Activated CD4-positive, alpha-beta memory T cell treated with anti-CD3 and anti-CD28 coated beads for 36 hours (primary cell): ENCODE measurements at regions not wholly inside any gene's neighbourhood (a gene's known extent, or its start where the extent isn't known, plus 50 kb on each side); places are given as distances from the start of the nearest gene placed in this dataset.
"Not testable (repeated sequence)": the region's sequence is repeated elsewhere in the genome, so short reads cannot be mapped to it uniquely, and the experiment has no call there.

Experiments used
- CTCF ChIA-PET: fragments of 350-600 bp; sonication (Branson Sonifier 250); formaldehyde crosslinking; loops from one replicate; lab custom pipeline; 2021; ENCODE audit warnings: antibody characterized with exemption, inconsistent platforms; lab: Charles Lee
- POLR2A ChIA-PET: fragments of 350-600 bp; sonication (Branson Sonifier 250); formaldehyde crosslinking; loops from one replicate; lab custom pipeline; 2021; ENCODE audit warnings: antibody characterized with exemption; lab: Charles Lee
- DNase-seq: peaks from one replicate; pipeline ENCODE4 v3.0.0-alpha.2; 2020
- H3K27ac Mint-ChIP-seq: one replicate; pipeline ENCODE4 v1.8.0; 2021; ENCODE audit warnings: mixed read lengths
- H3K27me3 Mint-ChIP-seq: one replicate; pipeline ENCODE4 v1.8.0; 2021; ENCODE audit warnings: mixed read lengths
- H3K36me3 Mint-ChIP-seq: one replicate; pipeline ENCODE4 v1.8.0; 2021; ENCODE audit warnings: mixed read lengths
- H3K4me1 Mint-ChIP-seq: one replicate; pipeline ENCODE4 v1.8.0; 2021; ENCODE audit warnings: low read depth, mixed read lengths
- H3K4me3 Mint-ChIP-seq: one replicate; pipeline ENCODE4 v1.8.0; 2021; ENCODE audit warnings: mild to moderate bottlenecking, mixed read lengths
- H3K9me3 Mint-ChIP-seq: one replicate; pipeline ENCODE4 v1.8.0; 2021; ENCODE audit warnings: mixed read lengths
- intact Hi-C: fragments of 100-400 bp; cut with micrococcal nuclease; formaldehyde crosslinking; loops from one replicate; pipeline ENCODE4 v1.15.1; 2023

- intact Hi-C loops = no loop called here
- ChIA-PET POLR2A (no interaction called here), CTCF (no interaction called here)
- Mint-ChIP-seq H3K4me3 (no peak overlapping the region), H3K27me3 (no peaks in the 10 kb centered on the region), H3K4me1 (peaks cover 37% of the 10 kb centered on the region), H3K9me3 (no peaks in the 10 kb centered on the region), H3K36me3 (no peaks in the 10 kb centered on the region), H3K27ac (no peak overlapping the region)
- DNase-seq = no peak
Measured at GRCh38 chr5:174455301-174455700, 269.1 kb upstream of the MSX2 start.

- intact Hi-C loops = no loop called here
- DNase-seq = no peak
- Mint-ChIP-seq H3K4me3 (no peak overlapping the region), H3K4me1 (peaks cover 35% of the 10 kb centered on the region), H3K36me3 (no peaks in the 10 kb centered on the region), H3K27ac (no peak overlapping the region), H3K27me3 (no peaks in the 10 kb centered on the region), H3K9me3 (no peaks in the 10 kb centered on the region)
- POLR2A ChIA-PET = no interaction called here
- CTCF ChIA-PET = interaction anchor here (2.6 kb wide), 1 partner anchor 38 kb away, joined by 10 read pairs; no protein-coding TSS in a partner anchor
Measured at GRCh38 chr5:174457141-174457678, 267.2 kb upstream of the MSX2 start.

GRCh38 chr5:174459071-174459702, 265.2 kb upstream of the MSX2 start:
- Mint-ChIP-seq H3K27ac (no peak overlapping the region), H3K4me1 (peaks cover 23% of the 10 kb centered on the region), H3K4me3 (no peak overlapping the region), H3K36me3 (no peaks in the 10 kb centered on the region), H3K27me3 (no peaks in the 10 kb centered on the region), H3K9me3 (no peaks in the 10 kb centered on the region)
- CTCF ChIA-PET = interaction anchor here (2.6 kb wide), 1 partner anchor 40 kb away, joined by 10 read pairs; no protein-coding TSS in a partner anchor
- intact Hi-C loops = no loop called here
- POLR2A ChIA-PET = no interaction called here
- no peak for DNase-seq

GRCh38 chr5:174459832-174460448, 264.4 kb upstream of the MSX2 start:
- CTCF ChIA-PET = no interaction called here
- Mint-ChIP-seq H3K9me3 (no peaks in the 10 kb centered on the region), H3K27ac (no peak overlapping the region), H3K4me3 (no peak overlapping the region), H3K36me3 (no peaks in the 10 kb centered on the region), H3K4me1 (peaks cover 18% of the 10 kb centered on the region), H3K27me3 (no peaks in the 10 kb centered on the region)
- POLR2A ChIA-PET = no interaction called here
- DNase-seq = no peak
- intact Hi-C loops = no loop called here

- Mint-ChIP-seq H3K4me1 (peaks cover 11% of the 10 kb centered on the region), H3K27ac (no peak overlapping the region), H3K27me3 (peaks cover 5% of the 10 kb centered on the region), H3K4me3 (no peak overlapping the region), H3K36me3 (no peaks in the 10 kb centered on the region), H3K9me3 (no peaks in the 10 kb centered on the region)
- ChIA-PET CTCF (no interaction called here), POLR2A (no interaction called here)
- intact Hi-C loops = no loop called here
- DNase-seq = no peak
Measured at GRCh38 chr5:174462129-174462528, 262.3 kb upstream of the MSX2 start.

GRCh38 chr5:174464504-174465165, 259.7 kb upstream of the MSX2 start:
- H3K4me1 Mint-ChIP-seq = peaks cover 8% of the 10 kb centered on the region
- H3K36me3 Mint-ChIP-seq = no peaks in the 10 kb centered on the region
- no peaks in the 10 kb centered on the region for H3K9me3 Mint-ChIP-seq
- CTCF ChIA-PET = interaction anchor here (1.6 kb wide), 1 partner anchor 45 kb away, joined by 4 read pairs; no protein-coding TSS in a partner anchor
- H3K4me3 Mint-ChIP-seq = no peak overlapping the region
- no peak overlapping the region for H3K27ac Mint-ChIP-seq
- intact Hi-C loops = no loop called here
- POLR2A ChIA-PET = no interaction called here
- DNase-seq = no peak
- H3K27me3 Mint-ChIP-seq = peaks cover 5% of the 10 kb centered on the region

GRCh38 chr5:174471528-174471927, 252.9 kb upstream of the MSX2 start:
- intact Hi-C loops, CTCF ChIA-PET, H3K4me3 Mint-ChIP-seq, H3K4me1 Mint-ChIP-seq, H3K36me3 Mint-ChIP-seq, H3K27ac Mint-ChIP-seq, POLR2A ChIA-PET, DNase-seq, H3K27me3 Mint-ChIP-seq: not testable (repeated sequence)
- peaks cover 13% of the 10 kb centered on the region for H3K9me3 Mint-ChIP-seq

GRCh38 chr5:174472956-174473355, 251.4 kb upstream of the MSX2 start:
- intact Hi-C loops = no loop called here

GRCh38 chr5:174476001-174476400, 248.4 kb upstream of the MSX2 start:
- H3K36me3 Mint-ChIP-seq, POLR2A ChIA-PET, H3K4me1 Mint-ChIP-seq, CTCF ChIA-PET, H3K27me3 Mint-ChIP-seq, H3K27ac Mint-ChIP-seq, H3K4me3 Mint-ChIP-seq, intact Hi-C loops, DNase-seq: not testable (repeated sequence)
- peaks cover 17% of the 10 kb centered on the region for H3K9me3 Mint-ChIP-seq

More at GRCh38 chr5:174472956-174473355, 251.4 kb upstream of the MSX2 start:
- H3K4me3 Mint-ChIP-seq = no peak overlapping the region
- ChIA-PET CTCF (no interaction called here), POLR2A (no interaction called here)
- H3K4me1 Mint-ChIP-seq = no peaks in the 10 kb centered on the region
- H3K9me3 Mint-ChIP-seq = peaks cover 13% of the 10 kb centered on the region
- H3K27ac Mint-ChIP-seq = no peak overlapping the region
- DNase-seq = no peak
- H3K36me3 Mint-ChIP-seq = peaks cover 2% of the 10 kb centered on the region
- H3K27me3 Mint-ChIP-seq = no peaks in the 10 kb centered on the region

- H3K4me1 Mint-ChIP-seq = peaks cover 5% of the 10 kb centered on the region
- ChIA-PET CTCF (no interaction called here), POLR2A (no interaction called here)
- peaks cover 16% of the 10 kb centered on the region for H3K9me3 Mint-ChIP-seq
- intact Hi-C loops = no loop called here
- H3K27ac Mint-ChIP-seq = no peak overlapping the region
- H3K27me3 Mint-ChIP-seq = peaks cover 1% of the 10 kb centered on the region
- peaks cover 1% of the 10 kb centered on the region for H3K36me3 Mint-ChIP-seq
- no peak for DNase-seq
- H3K4me3 Mint-ChIP-seq = no peak overlapping the region
Measured at GRCh38 chr5:174479325-174479724, 245.1 kb upstream of the MSX2 start.

- no peak for DNase-seq
- ChIA-PET CTCF (no interaction called here), POLR2A (no interaction called here)
- peaks cover 5% of the 10 kb centered on the region for H3K4me1 Mint-ChIP-seq
- H3K27ac Mint-ChIP-seq = no peak overlapping the region
- H3K4me3 Mint-ChIP-seq = no peak overlapping the region
- peaks cover 16% of the 10 kb centered on the region for H3K9me3 Mint-ChIP-seq
- peaks cover 1% of the 10 kb centered on the region for H3K36me3 Mint-ChIP-seq
- intact Hi-C loops = no loop called here
- peaks cover 1% of the 10 kb centered on the region for H3K27me3 Mint-ChIP-seq
Measured at GRCh38 chr5:174481737-174482136, 242.6 kb upstream of the MSX2 start.

GRCh38 chr5:174482607-174483024, 241.8 kb upstream of the MSX2 start:
- POLR2A ChIA-PET = no interaction called here
- peaks cover 1% of the 10 kb centered on the region for H3K36me3 Mint-ChIP-seq
- no peak overlapping the region for H3K27ac Mint-ChIP-seq
- CTCF ChIA-PET = no interaction called here
- peaks cover 2% of the 10 kb centered on the region for H3K27me3 Mint-ChIP-seq
- DNase-seq = no peak
- no peak overlapping the region for H3K4me3 Mint-ChIP-seq
- intact Hi-C loops = no loop called here
- peaks cover 16% of the 10 kb centered on the region for H3K9me3 Mint-ChIP-seq
- peaks cover 5% of the 10 kb centered on the region for H3K4me1 Mint-ChIP-seq
